Spleen (tissue), 7 donors: ENCODE measurements at regions not wholly inside any gene's neighbourhood (a gene's known extent, or its start where the extent isn't known, plus 50 kb on each side); places are given as distances from the start of the nearest gene placed in this dataset.

Experiments
- CTCF ChIP-seq, 11 experiments: fragments of 200-600 bp in 7 of 11; fragments of 450-650 bp in 4 of 11; sonication (generic) in 4 of 11; IDR thresholded peaks in 8 of 11; conservative IDR thresholded peaks in 3 of 11; 1 replicate in 7 of 11; 2 replicates in 4 of 11; pipeline versions ENCODE4 v1.4.0 to v1.8.0; 2016 to 2021; ENCODE audit warnings: antibody characterized with exemption in 11 of 11, inconsistent platforms in 4 of 11, mild to moderate bottlenecking in 1 of 11
- POLR2A ChIP-seq, 3 donors: fragments of 450-650 bp; IDR thresholded peaks; one replicate each; pipeline ENCODE4 v1.5.1; 2017; ENCODE audit warnings: antibody characterized with exemption in 3 of 3, mild to moderate bottlenecking in 1 of 3
- POLR2AphosphoS5 ChIP-seq, 3 donors: sonication (generic); formaldehyde crosslinking; IDR thresholded peaks; one replicate each; pipeline ENCODE4 v1.5.1; 2017; ENCODE audit warnings: antibody characterized with exemption in 3 of 3
- donor health status: DM: no; HTN: no; CAD: no; lungs with moderate emphysema.
- donor health status: DM: no; HTN: no; CAD: no.
- donor health status: DM: no; HTN: no; CAD: no.

- TF ChIP-seq CTCF (IDR thresholded peaks at IDR 0.05 in 8 of 11, conservative IDR thresholded peaks at IDR 0.05 in 3 of 11) (no peak), POLR2A (IDR thresholded peaks at IDR 0.05) (no peak), POLR2AphosphoS5 (IDR thresholded peaks at IDR 0.05) (no peak)
These were observed 108.6 kb downstream of the MAB21L3 start for GRCh38 chr1:116219651-116220434.
